ENCODE measurements at regions not wholly inside any gene's neighbourhood (a gene's known extent, or its start where the extent isn't known, plus 50 kb on each side); places are given as distances from the start of the nearest gene placed in this dataset.

GRCh38 chr14:101495284-101495683 is 66.0 kb upstream of the DIO3 start:
- intact Hi-C loops (cut with micrococcal nuclease; ENCODE audit: unreplicated experiment): no loop called here
- Histone ChIP-seq H3K9me3 (ENCODE audit: low read depth, low read length, poor library complexity, severe bottlenecking) (no peaks in the 10 kb centered on the region), H3K27ac (ENCODE audit: low read depth, low read length, poor library complexity, severe bottlenecking) (no peak overlapping the region), H3K4me3 (ENCODE audit: low read depth, low read length, poor library complexity, severe bottlenecking) (no peak overlapping the region), H3K4me1 (ENCODE audit: insufficient read depth, low read length, poor library complexity, severe bottlenecking) (no peaks in the 10 kb centered on the region), H3K27me3 (replicated peaks; ENCODE audit: insufficient read depth, low read depth, low read length, poor library complexity) (peaks cover 4% of the 10 kb centered on the region), H3K36me3 (ENCODE audit: insufficient read depth, low read length, poor library complexity, severe bottlenecking) (no peaks in the 10 kb centered on the region)
- no TSS peak for BruUV-seq (replicated peaks)
- ChIA-PET POLR2A (ENCODE audit: low non-redundant PET) (no interaction called here), CTCF (no interaction called here)
- no peak for DNase-seq (ENCODE audit: low spot score)
- TF ChIP-seq CTCF (conservative IDR thresholded peaks at IDR 0.05; ENCODE audit: low read depth, low read length) (no peak), EZH2 (IDR thresholded peaks at IDR 0.05; ENCODE audit: borderline replicate concordance, low read depth, low read length, poor library complexity, severe bottlenecking) (no peak)

DNA sequence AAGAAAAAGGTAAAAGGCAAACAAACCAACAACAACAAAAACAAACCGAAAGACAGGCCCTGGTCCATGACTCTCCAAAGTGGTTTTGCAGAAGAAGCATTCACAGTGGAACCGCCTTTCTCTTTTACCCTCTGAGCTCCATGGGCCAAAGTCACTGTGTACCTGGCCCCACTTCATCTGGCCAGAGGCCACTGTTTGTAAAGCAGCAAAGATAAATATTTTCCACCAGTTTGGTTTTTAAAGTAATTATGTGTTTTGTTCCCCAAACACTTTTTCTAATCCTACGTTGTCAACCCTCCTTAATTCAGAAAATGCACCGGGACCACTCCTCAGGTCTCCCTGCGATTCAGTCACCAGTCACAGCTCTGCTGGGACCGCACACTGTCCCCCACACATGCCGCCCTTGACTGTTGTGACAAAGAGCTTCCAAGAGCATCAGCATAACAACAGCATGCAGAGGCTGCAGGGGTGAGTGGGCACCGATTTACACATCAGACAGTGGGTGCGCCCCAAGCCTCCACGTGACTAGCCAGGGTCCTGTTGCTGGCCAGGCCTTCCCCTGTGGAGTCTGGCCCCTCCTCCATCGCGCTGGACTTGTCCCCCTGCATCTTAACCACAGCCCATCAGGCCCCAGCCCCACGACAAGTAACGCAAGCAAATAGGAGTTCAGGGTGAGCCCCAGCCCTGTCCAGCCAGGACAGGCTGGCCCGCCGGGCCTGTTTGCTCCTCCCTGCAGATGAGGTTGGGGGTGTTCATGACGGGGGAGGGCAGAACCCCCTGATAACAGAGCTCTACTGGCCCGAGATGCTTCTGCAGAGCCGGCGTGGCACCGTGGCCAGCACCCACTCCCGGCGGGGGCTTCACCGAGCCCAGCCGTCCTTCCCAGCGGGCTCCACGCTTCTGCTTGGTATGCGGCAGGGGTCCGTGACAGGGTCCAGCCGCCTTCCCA is 65.2 kb upstream of the DIO3 start:
- intact Hi-C loops (cut with micrococcal nuclease; ENCODE audit: unreplicated experiment): loop anchor here (1.0 kb wide), 1 partner anchor 9 kb away; no protein-coding TSS in a partner anchor
- H3K27ac ChIP-seq (ENCODE audit: low read depth, low read length, poor library complexity, severe bottlenecking): no peak overlapping the region
- no peaks in the 10 kb centered on the region for H3K36me3 ChIP-seq (ENCODE audit: insufficient read depth, low read length, poor library complexity, severe bottlenecking)
- POLR2A ChIA-PET (ENCODE audit: low non-redundant PET): no interaction called here
- no peaks in the 10 kb centered on the region for H3K4me1 ChIP-seq (ENCODE audit: insufficient read depth, low read length, poor library complexity, severe bottlenecking)
- no peaks in the 10 kb centered on the region for H3K9me3 ChIP-seq (ENCODE audit: low read depth, low read length, poor library complexity, severe bottlenecking)
- H3K27me3 ChIP-seq (replicated peaks; ENCODE audit: insufficient read depth, low read depth, low read length, poor library complexity): peaks cover 3% of the 10 kb centered on the region
- TF ChIP-seq EZH2 (IDR thresholded peaks at IDR 0.05; ENCODE audit: borderline replicate concordance, low read depth, low read length, poor library complexity, severe bottlenecking): no peak
- CTCF ChIA-PET: no interaction called here
- BruUV-seq (replicated peaks): no TSS peak
- no peak overlapping the region for H3K4me3 ChIP-seq (ENCODE audit: low read depth, low read length, poor library complexity, severe bottlenecking)
- no peak for DNase-seq (ENCODE audit: low spot score)

DNA sequence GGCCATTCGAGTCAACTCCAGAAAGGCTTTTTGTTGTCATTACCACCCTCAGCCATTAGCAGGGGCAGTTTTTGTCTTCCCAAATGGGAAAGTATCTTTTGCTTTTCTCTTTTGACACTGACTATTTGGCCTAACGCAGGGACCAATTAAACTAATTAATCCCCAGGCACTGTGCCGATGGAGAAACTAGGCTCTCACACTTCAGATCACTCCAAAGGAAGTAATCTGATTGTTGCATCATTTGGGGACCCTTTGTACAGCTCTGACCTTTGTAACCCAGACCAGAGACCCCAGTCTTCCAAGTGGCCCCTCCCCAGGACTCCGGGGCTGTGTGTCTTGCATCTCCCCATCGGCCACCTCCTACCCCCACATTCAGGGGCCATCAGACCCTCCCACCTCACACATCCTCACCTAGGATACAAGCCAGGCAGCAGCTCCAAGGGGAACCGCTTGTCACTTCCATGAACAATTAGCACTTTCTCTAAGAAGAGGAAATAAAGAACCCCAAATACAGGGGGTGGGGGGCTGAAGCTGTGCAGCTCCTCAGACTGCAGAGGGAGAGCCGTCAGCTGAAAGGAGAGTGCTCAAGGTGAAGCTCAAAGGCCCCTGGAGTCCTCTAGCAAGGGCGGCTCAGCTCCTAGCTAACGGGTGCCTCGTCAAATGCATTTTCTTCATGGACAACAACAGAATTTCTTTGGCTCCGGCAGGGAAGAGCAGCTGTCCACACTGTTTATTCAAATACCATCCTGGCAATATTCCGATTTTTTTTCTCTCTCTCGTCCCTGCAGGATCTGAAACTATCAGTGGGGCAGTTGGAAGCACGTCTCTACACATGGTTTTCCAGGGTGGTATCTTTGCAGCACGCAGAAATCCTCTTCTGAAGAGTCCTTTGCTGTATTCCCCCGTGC is 64.3 kb upstream of the DIO3 start:
- Histone ChIP-seq H3K27ac (ENCODE audit: low read depth, low read length, poor library complexity, severe bottlenecking) (no peak overlapping the region), H3K27me3 (replicated peaks; ENCODE audit: insufficient read depth, low read depth, low read length, poor library complexity) (peaks cover 3% of the 10 kb centered on the region), H3K36me3 (ENCODE audit: insufficient read depth, low read length, poor library complexity, severe bottlenecking) (no peaks in the 10 kb centered on the region), H3K4me3 (ENCODE audit: low read depth, low read length, poor library complexity, severe bottlenecking) (no peak overlapping the region), H3K9me3 (ENCODE audit: low read depth, low read length, poor library complexity, severe bottlenecking) (no peaks in the 10 kb centered on the region), H3K4me1 (ENCODE audit: insufficient read depth, low read length, poor library complexity, severe bottlenecking) (no peaks in the 10 kb centered on the region)
- no TSS peak for BruUV-seq (replicated peaks)
- intact Hi-C loops (cut with micrococcal nuclease; ENCODE audit: unreplicated experiment): loop anchor here (1.0 kb wide), 1 partner anchor 8 kb away; no protein-coding TSS in a partner anchor
- TF ChIP-seq CTCF (conservative IDR thresholded peaks at IDR 0.05; ENCODE audit: low read depth, low read length) (no peak), EZH2 (IDR thresholded peaks at IDR 0.05; ENCODE audit: borderline replicate concordance, low read depth, low read length, poor library complexity, severe bottlenecking) (no peak)
- DNase-seq (ENCODE audit: low spot score): no peak
- ChIA-PET POLR2A (ENCODE audit: low non-redundant PET) (no interaction called here), CTCF (no interaction called here)

Data from A673 (cell line).